LoVo (cell line): ENCODE measurements at regions not wholly inside any gene's neighbourhood (a gene's known extent, or its start where the extent isn't known, plus 50 kb on each side); places are given as distances from the start of the nearest gene placed in this dataset.
A peak's percentile ranks its signal among the peaks of the same experiment; 100 is the strongest.

Experiments
- DNase-seq: peaks from one replicate; pipeline ENCODE4 v3.0.0-alpha.2; 2016; ENCODE audit warnings: low spot score

GRCh38 chr9:110058304-110058953, 149.5 kb downstream of the C9orf152 start:
- DNase-seq, result peak; percentile 36

- no peak for DNase-seq
These were observed 148.5 kb downstream of the C9orf152 start for GRCh38 chr9:110059461-110059860.

DNA sequence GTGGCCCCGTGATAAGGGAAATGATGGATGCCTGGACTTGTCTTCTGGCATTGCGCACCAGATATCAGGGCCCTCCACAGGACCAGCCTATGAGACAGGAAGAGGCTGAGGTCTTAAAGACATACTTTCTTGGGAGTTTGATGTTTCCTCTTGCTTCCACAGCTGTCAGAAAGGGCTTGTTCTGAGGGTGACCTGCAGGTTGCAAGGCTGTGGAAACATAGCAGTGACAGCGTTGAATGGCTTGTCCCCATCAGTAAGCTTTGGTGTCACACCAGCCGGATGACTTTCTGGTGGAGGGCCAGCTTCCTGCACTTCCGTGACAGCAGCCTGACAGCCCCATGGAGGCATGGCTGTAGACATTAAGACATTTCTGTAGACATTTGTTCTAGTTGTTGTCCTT, 143.2 kb downstream of the C9orf152 start:
- no peak for DNase-seq

- DNase-seq, result no peak
These were observed 142.4 kb downstream of the C9orf152 start for GRCh38 chr9:110065532-110065931.

- no peak for DNase-seq
These were observed 140.8 kb downstream of the C9orf152 start for GRCh38 chr9:110066929-110067716.

DNA sequence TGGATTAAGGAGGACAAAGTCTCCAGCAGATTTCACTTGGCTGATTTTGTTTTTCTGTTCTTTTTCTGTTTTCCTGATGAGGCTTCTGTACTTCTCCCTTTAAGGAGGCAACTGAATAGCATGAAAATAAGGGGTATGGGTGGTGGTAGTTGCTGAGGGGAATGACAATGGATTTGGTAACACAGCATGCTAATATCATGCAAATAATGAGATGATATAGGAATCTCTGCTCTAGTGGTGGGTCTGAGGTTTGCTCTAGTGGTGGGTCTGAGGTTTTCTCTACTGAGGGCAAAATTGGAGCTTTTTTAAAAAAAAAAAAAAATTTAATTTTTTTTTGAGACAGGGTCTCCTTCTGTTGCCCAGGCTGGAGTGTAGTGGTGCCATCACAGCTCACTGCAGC, 139.7 kb downstream of the C9orf152 start:
- DNase-seq, result no peak

- DNase-seq, result no peak
These were observed 138.4 kb downstream of the C9orf152 start for GRCh38 chr9:110069326-110070248.

- no peak for DNase-seq
These were observed 135.2 kb downstream of the C9orf152 start for GRCh38 chr9:110072597-110073355.

DNA sequence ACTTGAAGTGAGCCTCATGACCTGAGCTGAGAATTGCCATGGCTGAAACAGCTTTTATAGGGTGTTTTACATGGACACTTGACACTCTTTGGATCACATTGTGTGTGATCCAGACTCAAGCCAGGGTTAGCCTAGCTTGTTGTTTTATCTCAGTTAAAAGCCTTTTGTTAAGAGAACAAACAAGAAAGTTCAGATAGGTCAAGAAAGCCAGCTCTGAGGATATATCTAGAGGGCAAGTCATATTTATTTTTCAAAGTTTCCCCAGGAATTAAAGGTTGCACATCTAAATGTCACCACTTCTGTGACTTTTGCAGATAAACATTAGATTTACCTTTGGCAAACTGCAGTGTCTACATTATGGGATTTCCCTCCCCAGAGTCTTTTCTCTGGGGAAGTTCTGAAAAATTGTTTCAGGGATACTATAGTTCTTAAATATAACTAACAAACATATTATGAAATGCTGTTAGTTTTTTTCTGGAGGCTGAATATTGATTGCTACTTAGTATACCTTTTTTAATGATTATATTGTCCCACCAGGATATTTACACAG, 134.5 kb downstream of the C9orf152 start:
- DNase-seq, result no peak

GRCh38 chr9:110076894-110077725, 130.8 kb downstream of the C9orf152 start:
- no peak for DNase-seq

GRCh38 chr9:110077925-110078324, 130.0 kb downstream of the C9orf152 start:
- no peak for DNase-seq

GRCh38 chr9:110078604-110079003, 129.4 kb downstream of the C9orf152 start:
- no peak for DNase-seq

DNA sequence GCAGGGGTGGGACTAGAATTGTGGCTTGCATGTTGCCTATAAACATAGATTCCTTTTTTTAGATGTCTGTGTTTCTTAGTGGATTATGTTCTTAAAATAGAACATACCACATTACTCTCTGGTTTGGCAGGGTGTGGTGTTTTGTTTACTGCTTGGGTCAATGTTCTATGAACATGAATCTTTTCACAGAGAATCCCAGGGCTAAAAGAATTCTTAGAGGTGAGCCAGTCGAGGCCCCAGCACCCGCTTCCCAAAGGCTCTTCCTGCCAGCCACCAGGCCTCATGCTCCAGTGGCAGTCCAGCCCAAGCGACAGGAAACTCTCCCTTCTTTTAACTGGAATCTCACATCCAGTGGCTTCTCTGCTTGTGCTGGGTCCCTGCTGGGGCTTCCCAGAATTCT, 126.6 kb downstream of the C9orf152 start:
- no peak for DNase-seq

- DNase-seq, result no peak
These were observed 124.1 kb downstream of the C9orf152 start for GRCh38 chr9:110083866-110084265.

DNA sequence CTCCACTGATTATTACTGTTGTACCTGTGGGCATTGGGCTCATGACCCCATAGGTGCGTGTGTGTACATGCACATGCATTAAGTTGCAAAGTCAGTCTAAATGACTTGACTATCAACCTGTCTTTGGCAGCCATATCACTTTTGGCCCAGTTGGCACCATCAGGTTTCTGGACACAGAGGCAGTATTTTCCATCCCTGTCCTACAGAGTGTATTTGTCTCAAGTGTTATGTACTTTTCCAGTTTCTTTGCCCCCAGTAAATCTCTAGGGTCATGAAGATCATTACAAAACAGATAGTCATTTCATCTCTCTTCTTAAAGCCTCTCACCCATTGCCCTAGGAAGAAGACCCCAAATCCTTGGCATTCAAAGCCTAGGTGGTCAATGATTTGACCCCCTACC, 121.4 kb downstream of the C9orf152 start:
- DNase-seq, result no peak

DNA sequence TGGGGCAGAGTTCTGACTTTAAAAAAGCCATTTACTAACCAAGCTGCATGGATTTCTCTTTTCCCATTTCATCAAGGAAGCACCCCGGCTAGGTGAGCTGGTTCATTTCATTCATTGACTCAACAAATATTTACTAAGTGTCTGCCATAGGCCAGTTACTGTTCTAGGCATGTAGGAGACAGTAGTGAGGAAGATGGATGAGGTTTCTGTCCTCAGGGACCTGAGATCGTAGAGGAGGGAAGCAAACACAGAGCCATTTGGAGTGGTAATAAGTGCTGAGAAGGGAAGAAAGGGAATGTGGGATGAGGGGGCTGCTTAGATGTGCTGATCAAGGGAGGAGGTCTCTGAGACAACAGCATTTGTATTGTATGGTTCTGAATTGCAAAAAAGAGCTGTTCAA, 120.4 kb downstream of the C9orf152 start:
- no peak for DNase-seq

- DNase-seq, result no peak
These were observed 119.9 kb downstream of the C9orf152 start for GRCh38 chr9:110088099-110088498.

- peak; percentile 43 for DNase-seq
These were observed 118.1 kb downstream of the C9orf152 start for GRCh38 chr9:110089681-110090370.

- DNase-seq, result no peak
These were observed 115.2 kb downstream of the C9orf152 start for GRCh38 chr9:110092792-110093191.

GRCh38 chr9:110093417-110093816, 114.5 kb downstream of the C9orf152 start:
- DNase-seq, result no peak
